Tibial nerve (tissue), 4 donors: ENCODE measurements at regions not wholly inside any gene's neighbourhood (a gene's known extent, or its start where the extent isn't known, plus 50 kb on each side); places are given as distances from the start of the nearest gene placed in this dataset.

Experiments
- CTCF ChIP-seq, 5 experiments: fragments of 200-600 bp in 3 of 5; fragments of 450-650 bp in 2 of 5; sonication (generic) in 3 of 5; IDR thresholded peaks; one replicate each; pipeline ENCODE4 v1.5.1; 2016 to 2019; ENCODE audit warnings: antibody characterized with exemption in 5 of 5, mild to moderate bottlenecking in 3 of 5, moderate library complexity in 2 of 5
- EP300 ChIP-seq, 2 donors: sonication (generic); formaldehyde crosslinking; IDR thresholded peaks; one replicate each; pipeline ENCODE4 v1.6.1; 2017; ENCODE audit warnings: antibody characterized with exemption in 2 of 2, mild to moderate bottlenecking in 1 of 2

- TF ChIP-seq CTCF (IDR thresholded peaks at IDR 0.05), result no peak
- TF ChIP-seq EP300 (IDR thresholded peaks at IDR 0.05), result no peak
Observed at GRCh38 chr13:90122531-90122930, 1225.0 kb upstream of the MIR17HG start.
